HepG2 (cell line): ENCODE measurements at regions not wholly inside any gene's neighbourhood (a gene's known extent, or its start where the extent isn't known, plus 50 kb on each side); places are given as distances from the start of the nearest gene placed in this dataset.

ENCODE experiments used
- MED1 ChIP-seq: sonication (generic); formaldehyde crosslinking; IDR thresholded peaks from 2 replicates; pipeline ENCODE4 v1.4.0; 2020; ENCODE audit warnings: missing genetic modification reagents
- NR3C1 ChIP-seq: sonication (generic); formaldehyde crosslinking; IDR thresholded peaks from 2 replicates; pipeline ENCODE4 v1.4.0; 2020; ENCODE audit warnings: missing genetic modification reagents

GRCh38 chr2:66694087-66694860, 259.3 kb downstream of the MEIS1 start:
- TF ChIP-seq MED1 (CRISPR knock-in tag) (no peak), NR3C1 (CRISPR knock-in tag) (no peak)
